ENCODE measurements at regions not wholly inside any gene's neighbourhood (a gene's known extent, or its start where the extent isn't known, plus 50 kb on each side); places are given as distances from the start of the nearest gene placed in this dataset.
"Not testable (repeated sequence)": the region's sequence is repeated elsewhere in the genome, so short reads cannot be mapped to it uniquely, and the experiment has no call there.

DNA sequence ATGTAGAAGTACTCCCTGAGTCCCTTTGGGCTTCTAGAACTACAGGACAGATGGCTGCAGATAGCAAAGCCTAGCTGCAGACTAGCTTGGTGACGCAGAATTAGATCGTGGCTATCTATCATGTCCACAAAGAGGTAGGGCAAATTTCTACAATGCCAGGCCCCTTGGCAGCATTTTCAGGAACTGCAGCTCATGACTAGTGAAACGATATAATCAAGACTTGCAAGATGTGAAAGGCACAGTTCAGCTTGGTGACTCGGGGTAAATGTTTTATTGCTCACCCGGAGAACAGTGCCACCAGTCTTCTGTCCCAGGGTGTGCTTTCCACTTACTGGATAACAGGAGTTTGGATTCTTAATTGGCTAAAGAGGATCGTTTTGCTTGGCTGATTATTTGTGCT lies 108.7 kb upstream of the LY86 start:
- no peak for DNase-seq (ENCODE audit: low spot score)

GRCh38 chr6:6482256-6482655 lies 106.3 kb upstream of the LY86 start:
- no peak for DNase-seq (ENCODE audit: low spot score)

DNA sequence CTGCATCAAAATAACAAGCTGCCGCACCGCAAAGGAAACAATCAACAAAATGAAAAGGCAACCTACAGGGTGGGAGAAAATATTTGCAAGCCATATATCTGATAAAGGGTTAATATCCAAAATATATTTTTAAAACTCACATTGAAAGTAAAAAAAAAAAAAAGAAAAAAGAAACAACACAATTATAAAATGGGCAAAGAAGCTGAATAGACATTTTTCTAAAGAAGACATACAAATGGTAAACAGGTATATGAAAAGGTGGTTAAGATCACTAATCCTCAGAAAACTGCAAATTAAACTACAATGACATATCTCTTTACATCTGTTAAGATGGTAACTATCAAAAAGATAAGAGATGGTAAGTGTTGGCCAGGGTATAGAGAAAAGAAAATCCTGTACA lies 105.4 kb upstream of the LY86 start:
- DNase-seq (ENCODE audit: low spot score) = no peak

- no peak for DNase-seq (ENCODE audit: low spot score)
Measured at GRCh38 chr6:6483733-6484132, 104.8 kb upstream of the LY86 start.

- DNase-seq (ENCODE audit: low spot score) = no peak
Measured at GRCh38 chr6:6484681-6485080, 103.8 kb upstream of the LY86 start.

- DNase-seq (ENCODE audit: low spot score) = no peak
Measured at GRCh38 chr6:6486595-6486994, 101.9 kb upstream of the LY86 start.

DNA sequence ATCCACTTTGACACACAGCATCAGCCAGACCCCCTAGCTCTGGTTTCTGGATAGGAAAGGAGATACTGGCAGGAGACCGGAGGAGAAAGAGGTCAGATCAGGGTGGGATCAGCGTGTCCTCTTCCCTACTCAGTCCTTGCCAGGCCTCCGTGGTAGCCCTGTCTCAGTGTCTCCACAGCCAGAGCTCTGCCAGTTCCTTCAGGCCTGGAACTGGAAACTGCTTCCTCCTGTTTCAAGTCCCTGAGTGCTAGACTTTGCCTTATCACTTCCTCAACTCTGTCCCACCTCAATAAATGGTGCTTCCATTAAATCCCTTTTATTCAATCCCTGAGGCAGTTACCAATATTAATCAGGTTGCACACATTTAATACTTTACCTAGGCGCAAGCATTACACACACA lies 96.8 kb upstream of the LY86 start:
- DNase-seq (ENCODE audit: low spot score) = no peak

DNA sequence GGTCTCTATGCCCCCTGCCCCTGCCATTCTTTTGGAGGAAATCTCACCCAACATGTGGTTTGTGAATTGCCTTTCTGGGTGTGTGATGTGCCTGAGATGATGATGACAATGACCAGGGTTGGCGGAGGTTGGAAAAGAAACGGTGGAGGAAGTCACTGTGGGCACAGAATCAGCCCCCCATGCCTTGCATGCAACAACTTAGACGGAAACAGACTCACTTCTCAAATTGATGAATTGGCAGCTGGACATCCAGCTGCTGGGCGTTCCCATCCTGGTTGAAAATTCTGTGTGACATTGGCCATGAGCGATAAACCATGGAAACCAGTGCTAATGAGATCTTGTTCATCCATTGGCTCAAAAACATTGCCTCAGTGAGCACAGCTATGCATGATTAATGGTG lies 95.8 kb upstream of the LY86 start:
- DNase-seq (ENCODE audit: low spot score) = no peak

DNA sequence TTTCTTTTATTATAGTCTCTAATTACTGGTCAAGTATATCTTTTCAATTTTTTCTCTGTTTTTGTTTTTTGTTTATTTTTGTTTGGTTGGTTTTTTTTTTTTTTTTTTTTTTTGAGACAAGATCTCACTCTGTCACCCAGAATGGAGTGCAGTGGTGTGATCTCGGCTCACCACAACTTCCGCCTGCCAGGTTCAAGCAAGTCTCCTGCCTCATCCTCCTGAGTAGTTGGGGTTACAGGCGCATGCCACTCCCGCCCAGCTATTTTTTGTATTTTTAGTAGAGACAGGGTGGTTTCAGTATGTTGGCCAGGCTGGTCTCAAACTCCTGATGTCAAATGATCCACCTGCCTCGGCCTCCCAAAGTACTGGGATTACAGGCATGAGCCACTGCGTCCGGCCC lies 94.4 kb upstream of the LY86 start:
- not testable (repeated sequence) for DNase-seq (ENCODE audit: low spot score)

- no peak for DNase-seq (ENCODE audit: low spot score)
Measured at GRCh38 chr6:6494677-6495076, 93.8 kb upstream of the LY86 start.

DNA sequence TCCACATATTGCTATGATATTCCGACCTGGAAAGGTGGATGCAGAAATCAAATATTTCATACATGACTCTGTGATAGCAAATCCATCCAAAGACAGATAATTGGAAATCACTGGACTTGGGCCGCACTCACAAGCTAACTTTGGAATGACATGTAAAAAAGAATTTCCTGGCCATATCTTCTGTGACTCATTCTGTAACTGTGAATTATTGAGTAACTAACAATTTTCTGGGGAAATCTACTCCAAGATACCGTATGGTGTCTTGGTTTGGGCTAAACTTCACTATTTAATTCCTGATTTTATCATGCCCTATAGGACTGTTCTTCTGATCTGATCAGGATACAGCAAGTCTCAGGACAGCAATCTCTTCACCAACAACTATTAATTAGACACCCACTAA lies 92.7 kb upstream of the LY86 start:
- no peak for DNase-seq (ENCODE audit: low spot score)

DNA sequence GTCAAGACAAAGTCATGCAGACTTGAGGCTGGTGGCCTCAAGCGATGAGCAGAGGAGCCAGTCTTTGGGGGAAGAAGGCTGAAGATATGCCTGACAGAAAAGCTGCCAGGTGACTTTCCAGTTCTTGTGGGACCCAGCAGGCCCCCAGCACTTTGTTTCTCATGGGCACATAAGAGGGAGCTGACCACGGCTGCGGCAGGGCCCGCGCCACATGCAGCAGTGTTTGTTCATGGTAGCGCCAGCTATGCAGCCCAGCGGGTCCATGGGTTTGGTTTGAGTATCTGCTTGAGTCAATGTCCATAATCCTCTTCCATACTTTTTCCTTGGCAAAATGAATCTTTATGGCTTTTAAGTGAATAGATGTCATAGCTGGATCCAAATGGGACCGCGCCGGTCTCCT lies 91.0 kb upstream of the LY86 start:
- no peak for DNase-seq (ENCODE audit: low spot score)

GRCh38 chr6:6497976-6498375 lies 90.5 kb upstream of the LY86 start:
- DNase-seq (ENCODE audit: low spot score) = no peak

- DNase-seq (ENCODE audit: low spot score) = peak; percentile 20
Measured at GRCh38 chr6:6503191-6503590, 85.3 kb upstream of the LY86 start.

DNA sequence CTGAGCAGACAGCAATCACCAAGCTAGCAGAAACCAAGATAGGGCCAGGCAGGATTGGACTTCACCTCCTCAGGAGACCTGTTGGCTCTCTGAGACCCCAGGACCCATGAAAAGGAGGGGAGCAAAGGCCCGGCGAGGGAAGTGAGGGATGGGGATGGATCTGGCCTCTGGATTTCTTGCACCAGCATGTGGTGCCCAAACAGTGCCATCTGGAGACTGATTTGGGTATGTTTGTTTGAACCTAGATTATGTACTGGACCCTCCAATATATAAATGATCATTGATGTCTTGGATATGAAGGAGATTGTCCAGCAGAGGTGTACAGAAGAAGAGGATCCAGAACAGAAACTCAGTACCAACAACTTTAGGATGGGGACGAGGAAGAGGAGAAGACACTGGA lies 83.4 kb upstream of the LY86 start:
- no peak for DNase-seq (ENCODE audit: low spot score)

DNA sequence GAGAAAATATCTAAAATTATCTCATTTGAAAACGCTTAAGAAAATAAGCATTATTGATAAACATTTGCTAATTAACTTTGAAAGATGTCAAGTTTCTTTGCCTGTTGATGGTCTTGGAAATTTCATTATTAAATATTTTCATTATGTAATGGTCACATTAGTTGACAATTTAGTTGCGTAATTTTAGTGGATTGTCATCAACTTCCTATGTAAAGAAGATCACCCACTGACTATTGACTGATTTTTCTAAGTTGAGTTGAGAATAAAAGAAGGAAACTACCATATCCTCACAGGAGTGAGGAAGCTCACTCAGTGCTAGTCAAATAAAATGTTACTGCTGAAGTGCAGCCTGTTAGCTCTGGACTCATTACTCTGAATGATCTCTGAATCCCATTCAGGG lies 79.9 kb upstream of the LY86 start:
- DNase-seq (ENCODE audit: low spot score) = no peak

DNA sequence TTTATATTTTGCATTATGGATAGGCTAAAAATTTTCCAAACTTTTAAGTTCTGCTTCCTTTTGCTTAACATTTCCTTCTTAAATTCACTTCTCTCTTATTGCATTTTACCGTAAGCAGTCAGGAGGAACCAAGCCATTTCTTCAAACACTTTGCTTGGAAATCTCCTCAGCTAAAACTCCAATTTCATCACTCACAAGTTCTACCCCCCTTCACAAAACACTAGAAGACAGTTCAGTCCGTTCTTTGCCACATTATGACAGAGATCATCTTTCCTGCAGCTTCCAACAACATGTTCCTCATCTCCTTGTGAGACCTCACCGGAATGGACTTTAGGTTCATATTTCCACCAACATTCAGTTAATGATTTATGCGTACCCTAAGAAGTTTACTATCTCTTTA lies 79.2 kb upstream of the LY86 start:
- DNase-seq (ENCODE audit: low spot score) = peak; percentile 4

GRCh38 chr6:6512711-6513110 lies 75.8 kb upstream of the LY86 start:
- no peak for DNase-seq (ENCODE audit: low spot score)

GRCh38 chr6:6515691-6516607 lies 72.6 kb upstream of the LY86 start:
- no peak for DNase-seq (ENCODE audit: low spot score)

- no peak for DNase-seq (ENCODE audit: low spot score)
Measured at GRCh38 chr6:6516666-6517458, 71.7 kb upstream of the LY86 start.

GRCh38 chr6:6518631-6519427 lies 69.7 kb upstream of the LY86 start:
- DNase-seq (ENCODE audit: low spot score) = no peak

DNA sequence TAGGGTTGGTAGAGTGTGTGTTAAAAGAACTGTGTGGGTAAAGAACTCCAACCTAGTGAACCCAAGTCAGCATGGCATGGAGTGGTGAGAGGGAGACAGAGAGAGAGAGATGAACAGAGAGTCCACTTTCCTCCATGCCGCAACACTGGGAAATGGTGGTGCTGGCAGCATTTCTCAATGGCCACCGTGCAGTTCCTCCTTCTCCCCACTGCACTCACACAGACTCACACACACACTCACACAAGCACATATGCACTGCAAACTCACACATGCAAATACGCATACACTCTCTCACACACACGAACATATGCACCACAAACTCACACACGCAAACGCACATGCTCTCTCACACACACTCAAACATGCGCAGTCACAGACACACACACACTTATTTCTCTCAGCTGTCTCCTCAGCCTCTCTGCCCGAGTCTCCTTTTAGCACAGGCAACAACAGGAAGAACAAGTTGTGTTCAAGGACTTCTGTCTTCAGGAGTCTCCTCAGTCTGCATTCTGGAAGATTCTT lies 66.5 kb upstream of the LY86 start:
- DNase-seq (ENCODE audit: low spot score) = no peak
